ENCODE measurements at regions not wholly inside any gene's neighbourhood (a gene's known extent, or its start where the extent isn't known, plus 50 kb on each side); places are given as distances from the start of the nearest gene placed in this dataset.
"Not testable (repeated sequence)": the region's sequence is repeated elsewhere in the genome, so short reads cannot be mapped to it uniquely, and the experiment has no call there.

- peak overlapping the region; percentile 84 for H3K27ac ChIP-seq (replicated peaks)
- H3K27me3 ChIP-seq (ENCODE audit: insufficient read depth, poor library complexity, severe bottlenecking): no peaks in the 10 kb centered on the region
- no peak overlapping the region; the same call in 1 of the 2 replicates for H3K4me3 ChIP-seq (replicated peaks; ENCODE audit: insufficient read depth, low read length)
- peak; percentile 78 to 96 for DNase-seq (ENCODE audit: low read depth in 1 of 2, low spot score in 1 of 2)
- TF ChIP-seq SPI1 (IDR thresholded peaks at IDR 0.05; ENCODE audit: borderline replicate concordance, low read depth) (no peak), GABPA (IDR thresholded peaks at IDR 0.05; ENCODE audit: low read depth) (no peak), POLR2AphosphoS5 (IDR thresholded peaks at IDR 0.05; ENCODE audit: low read depth) (peak; percentile 73), REST (IDR thresholded peaks at IDR 0.05; ENCODE audit: insufficient replicate concordance, low read depth) (no peak), CTCF (IDR thresholded peaks at IDR 0.05; ENCODE audit: insufficient read depth, low read length) (no peak)
Measured at GRCh38 chr2:242085941-242086621, 216.6 kb downstream of the RTP5 start.

GRCh38 chr2:242088044-242088443 is 218.5 kb downstream of the RTP5 start:
- peak in 1 of 2 experiments; percentile 16 for DNase-seq (ENCODE audit: low read depth in 1 of 2, low spot score in 1 of 2)
- peak overlapping the region; percentile 44 for H3K4me3 ChIP-seq (replicated peaks; ENCODE audit: insufficient read depth, low read length)
- H3K27ac ChIP-seq (replicated peaks); H3K27me3 ChIP-seq (ENCODE audit: insufficient read depth, poor library complexity, severe bottlenecking): not testable (repeated sequence)

- peak overlapping the region; percentile 52 for H3K27ac ChIP-seq (replicated peaks)
- TF ChIP-seq POLR2AphosphoS5 (IDR thresholded peaks at IDR 0.05; ENCODE audit: low read depth) (peak; percentile 27; the same call in 1 of the 2 replicates), GABPA (IDR thresholded peaks at IDR 0.05; ENCODE audit: low read depth) (no peak)
- peak overlapping the region; percentile 97 for H3K4me3 ChIP-seq (replicated peaks; ENCODE audit: insufficient read depth, low read length)
- H3K27me3 ChIP-seq (ENCODE audit: insufficient read depth, poor library complexity, severe bottlenecking): no peaks in the 10 kb centered on the region
- peak; percentile 81 to 90 for DNase-seq (ENCODE audit: low read depth in 1 of 2, low spot score in 1 of 2)
Measured at GRCh38 chr2:242088471-242089212, 219.1 kb downstream of the RTP5 start.

GRCh38 chr2:242089213-242089549 is 219.7 kb downstream of the RTP5 start:
- not testable (repeated sequence) for H3K27ac ChIP-seq (replicated peaks); DNase-seq (ENCODE audit: low read depth in 1 of 2, low spot score in 1 of 2); H3K27me3 ChIP-seq (ENCODE audit: insufficient read depth, poor library complexity, severe bottlenecking)
- peak overlapping the region; percentile 97 for H3K4me3 ChIP-seq (replicated peaks; ENCODE audit: insufficient read depth, low read length)

GRCh38 chr2:242097278-242097677 is 227.7 kb downstream of the RTP5 start:
- not testable (repeated sequence) for H3K27me3 ChIP-seq (ENCODE audit: insufficient read depth, poor library complexity, severe bottlenecking); DNase-seq (ENCODE audit: low read depth in 1 of 2, low spot score in 1 of 2); H3K27ac ChIP-seq (replicated peaks); H3K4me3 ChIP-seq (replicated peaks; ENCODE audit: insufficient read depth, low read length)

- Histone ChIP-seq H3K4me3 (replicated peaks; ENCODE audit: insufficient read depth, low read length) (no peak overlapping the region), H3K27ac (replicated peaks) (peak overlapping the region; percentile 80), H3K27me3 (ENCODE audit: insufficient read depth, poor library complexity, severe bottlenecking) (no peaks in the 10 kb centered on the region)
- TF ChIP-seq SPI1 (IDR thresholded peaks at IDR 0.05; ENCODE audit: borderline replicate concordance, low read depth) (no peak), POLR2AphosphoS5 (IDR thresholded peaks at IDR 0.05; ENCODE audit: low read depth) (no peak), GABPA (IDR thresholded peaks at IDR 0.05; ENCODE audit: low read depth) (no peak), REST (IDR thresholded peaks at IDR 0.05; ENCODE audit: insufficient replicate concordance, low read depth) (no peak), CTCF (IDR thresholded peaks at IDR 0.05; ENCODE audit: insufficient read depth, low read length) (no peak)
- DNase-seq (ENCODE audit: low read depth in 1 of 2, low spot score in 1 of 2): no peak
Measured at GRCh38 chr2:242098034-242098433, 228.5 kb downstream of the RTP5 start.
